HG02763 (cell line): ENCODE measurements at regions not wholly inside any gene's neighbourhood (a gene's known extent, or its start where the extent isn't known, plus 50 kb on each side); places are given as distances from the start of the nearest gene placed in this dataset.

Experiments
- ATAC-seq: cut with Tn5 transposase; IDR thresholded peaks from one replicate; pipeline ENCODE4 v1.9.1; 2021; ENCODE audit warnings: mild to moderate bottlenecking, moderate library complexity; ENCODE audit not compliant: unreplicated experiment

GRCh38 chr2:18797133-18797845 is 207.9 kb upstream of the NT5C1B start:
- ATAC-seq: no peak

- ATAC-seq: no peak
Measured at GRCh38 chr2:18795906-18796305, 206.5 kb upstream of the NT5C1B start.

GRCh38 chr2:18792684-18793083 is 203.3 kb upstream of the NT5C1B start:
- no peak for ATAC-seq

GRCh38 chr2:18792226-18792629 is 202.9 kb upstream of the NT5C1B start:
- no peak for ATAC-seq

- no peak for ATAC-seq
Measured at GRCh38 chr2:18791172-18791797, 201.9 kb upstream of the NT5C1B start.

GRCh38 chr2:18790509-18791171 is 201.3 kb upstream of the NT5C1B start:
- no peak for ATAC-seq

GRCh38 chr2:18788592-18788991 is 199.2 kb upstream of the NT5C1B start:
- ATAC-seq: no peak

- ATAC-seq: no peak
Measured at GRCh38 chr2:18787726-18788125, 198.4 kb upstream of the NT5C1B start.

GRCh38 chr2:18784245-18784644 is 194.9 kb upstream of the NT5C1B start:
- ATAC-seq: no peak

- ATAC-seq: no peak
Measured at GRCh38 chr2:18781541-18782280, 192.3 kb upstream of the NT5C1B start.

- ATAC-seq: no peak
Measured at GRCh38 chr2:18777250-18777812, 188.0 kb upstream of the NT5C1B start.

- ATAC-seq: no peak
Measured at GRCh38 chr2:18771212-18771611, 181.8 kb upstream of the NT5C1B start.

- no peak for ATAC-seq
Measured at GRCh38 chr2:18763338-18763737, 174.0 kb upstream of the NT5C1B start.

- ATAC-seq: no peak
Measured at GRCh38 chr2:18762667-18763066, 173.3 kb upstream of the NT5C1B start.

- ATAC-seq: no peak
Measured at GRCh38 chr2:18754286-18754685, 164.9 kb upstream of the NT5C1B start.

- ATAC-seq: no peak
Measured at GRCh38 chr2:18753722-18754121, 164.4 kb upstream of the NT5C1B start.

- ATAC-seq: no peak
Measured at GRCh38 chr2:18752667-18753422, 163.5 kb upstream of the NT5C1B start.

GRCh38 chr2:18752022-18752493 is 162.7 kb upstream of the NT5C1B start:
- no peak for ATAC-seq

- ATAC-seq: no peak
Measured at GRCh38 chr2:18750672-18751554, 161.5 kb upstream of the NT5C1B start.
